SU-DHL-6 (cell line): ENCODE measurements at regions not wholly inside any gene's neighbourhood (a gene's known extent, or its start where the extent isn't known, plus 50 kb on each side); places are given as distances from the start of the nearest gene placed in this dataset.

Source experiments
- H2AFZ ChIP-seq: fragments of 200-600 bp; sonication (generic); 2 replicates; pipeline ENCODE4 v1.6.1; 2014; ENCODE audit warnings: low read depth, mild to moderate bottlenecking, moderate library complexity, mixed read lengths, antibody characterized with exemption, low read length; ENCODE audit not compliant: severe bottlenecking
- H3F3A ChIP-seq: fragments of 200-600 bp; shearing (Covaris generic); 2 replicates; pipeline ENCODE4 v1.6.0; 2016; ENCODE audit warnings: antibody characterized with exemption, mild to moderate bottlenecking; ENCODE audit not compliant: insufficient read depth
- H3K27ac ChIP-seq: fragments of 200-600 bp; sonication (generic); 2 replicates; pipeline ENCODE4 v1.5.1; 2016; ENCODE audit warnings: low read depth, mild to moderate bottlenecking, low read length, moderate library complexity, mixed read lengths
- H3K27me3 ChIP-seq: fragments of 200-600 bp; sonication (generic), shearing (Covaris generic); 2 replicates; pipeline ENCODE4 v1.6.0; 2014; ENCODE audit warnings: mild to moderate bottlenecking, low read length
- H3K36me3 ChIP-seq: fragments of 200-600 bp; sonication (generic); 2 replicates; pipeline ENCODE4 v1.6.1; 2014; ENCODE audit warnings: mild to moderate bottlenecking, low read length, mixed read lengths
- H3K4me2 ChIP-seq: fragments of 300-600, 200-600 bp; shearing (Covaris generic), sonication (generic); 2 replicates; pipeline ENCODE4 v1.6.0; 2014; ENCODE audit warnings: low read length, low read depth, mild to moderate bottlenecking; ENCODE audit not compliant: poor library complexity, severe bottlenecking
- H3K4me3 ChIP-seq: fragments of 200-600 bp; sonication (generic); 2 replicates; pipeline ENCODE4 v1.5.1; 2014; ENCODE audit warnings: antibody characterized with exemption, low read length, mild to moderate bottlenecking, mixed read lengths; ENCODE audit not compliant: insufficient read depth, poor library complexity, severe bottlenecking
- H3K79me2 ChIP-seq: fragments of 200-600 bp; sonication (generic); 2 replicates; pipeline ENCODE4 v1.6.1; 2014; ENCODE audit warnings: mild to moderate bottlenecking, low read length, moderate library complexity; ENCODE audit not compliant: insufficient read depth
- H3K9ac ChIP-seq: fragments of 200-600 bp; sonication (generic); 2 replicates; pipeline ENCODE4 v1.7.0; 2014; ENCODE audit warnings: mild to moderate bottlenecking, low read length
- H3K9me2 ChIP-seq: fragments of 200-600 bp; sonication (generic); replicated peaks from 2 replicates; pipeline ENCODE4 v1.6.1; 2014; ENCODE audit warnings: low read length; ENCODE audit not compliant: insufficient read depth
- H3K9me3 ChIP-seq: fragments of 200-600 bp; sonication (generic); 2 replicates; pipeline ENCODE4 v1.6.1; 2014; ENCODE audit warnings: low read length, mixed read lengths; ENCODE audit not compliant: insufficient read depth
- H4K20me1 ChIP-seq: fragments of 200-600 bp; sonication (generic); 2 replicates; pipeline ENCODE4 v1.6.1; 2014; ENCODE audit warnings: low read depth, mild to moderate bottlenecking, antibody characterized with exemption, low read length, moderate library complexity, mixed read lengths
- CTCF ChIP-seq: fragments of 200-600 bp; sonication (generic); IDR thresholded peaks from one replicate; pipeline ENCODE4 v1.5.1; 2017; ENCODE audit warnings: antibody characterized with exemption, mild to moderate bottlenecking, low read length, moderate library complexity; ENCODE audit not compliant: insufficient read depth, poor library complexity, severe bottlenecking
- EZH2phosphoT487 ChIP-seq: fragments of 200-600 bp; sonication (generic), shearing (Covaris generic); conservative IDR thresholded peaks from 2 replicates; pipeline ENCODE4 v1.6.1; 2018; ENCODE audit warnings: mild to moderate bottlenecking, antibody characterized with exemption, low read length, moderate library complexity, mixed read lengths

DNA sequence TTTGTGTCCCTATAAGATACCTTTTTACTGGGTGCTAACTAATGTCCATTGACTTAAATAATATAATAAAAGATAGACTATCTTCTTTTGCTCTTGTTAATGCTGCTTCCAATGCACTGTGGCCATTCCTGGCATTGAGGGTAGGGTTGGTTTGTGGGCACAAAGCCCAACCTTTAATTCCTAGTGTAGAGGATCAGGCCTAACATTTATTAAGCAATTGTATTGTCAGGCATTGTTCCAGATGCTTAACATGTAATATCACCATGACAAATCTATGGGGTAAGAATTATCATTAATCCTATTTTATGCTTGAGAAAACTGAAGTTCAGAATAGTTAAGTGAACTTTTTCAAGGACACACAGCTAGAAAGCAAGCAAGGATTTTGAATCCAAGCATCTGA lies 60.4 kb upstream of the GPBP1 start:
- no peak overlapping the region for H3K9ac ChIP-seq
- TF ChIP-seq CTCF (no peak), EZH2phosphoT487 (no peak)
- no peaks in the 10 kb centered on the region for H3K9me3 ChIP-seq
- no peak overlapping the region for H3K27ac ChIP-seq
- H3K9me2 ChIP-seq = no peaks in the 10 kb centered on the region
- H2AFZ ChIP-seq = no peak overlapping the region
- no peak overlapping the region for H3K4me3 ChIP-seq
- no peaks in the 10 kb centered on the region for H3K27me3 ChIP-seq
- no peaks in the 10 kb centered on the region for H3F3A ChIP-seq
- H3K36me3 ChIP-seq = no peaks in the 10 kb centered on the region
- no peaks in the 10 kb centered on the region for H4K20me1 ChIP-seq
- no peaks in the 10 kb centered on the region for H3K79me2 ChIP-seq
- no peak overlapping the region for H3K4me2 ChIP-seq

- no peak overlapping the region for H3K27ac ChIP-seq
- H4K20me1 ChIP-seq = no peaks in the 10 kb centered on the region
- no peak overlapping the region for H3K4me2 ChIP-seq
- no peaks in the 10 kb centered on the region for H3K27me3 ChIP-seq
- TF ChIP-seq EZH2phosphoT487 (no peak), CTCF (no peak)
- no peaks in the 10 kb centered on the region for H3K79me2 ChIP-seq
- no peaks in the 10 kb centered on the region for H3F3A ChIP-seq
- H3K9me2 ChIP-seq = no peaks in the 10 kb centered on the region
- no peak overlapping the region for H3K9ac ChIP-seq
- H3K36me3 ChIP-seq = no peaks in the 10 kb centered on the region
- no peaks in the 10 kb centered on the region for H3K9me3 ChIP-seq
- no peak overlapping the region for H3K4me3 ChIP-seq
- H2AFZ ChIP-seq = no peak overlapping the region
These were observed 56.3 kb upstream of the GPBP1 start for GRCh38 chr5:57117596-57117995.

DNA sequence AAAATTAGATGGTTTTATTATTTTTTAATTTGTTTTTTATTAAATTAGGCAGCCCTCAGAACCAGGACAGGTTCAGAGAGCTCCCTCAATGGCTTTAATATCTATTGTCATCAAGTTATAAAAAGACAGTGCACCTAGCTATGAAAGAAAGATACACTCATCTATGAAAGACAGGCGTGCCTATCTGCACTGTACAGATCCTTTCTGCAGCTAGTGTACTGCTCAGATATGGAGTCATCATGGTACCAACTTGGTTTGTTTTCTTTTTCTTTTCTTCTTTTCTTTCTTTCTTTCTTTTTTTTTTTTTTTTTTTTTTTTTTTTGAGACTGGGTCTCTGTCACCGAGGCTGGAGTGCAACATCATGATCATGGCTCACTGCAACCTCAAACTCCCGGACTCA lies 54.8 kb upstream of the GPBP1 start:
- H3K27ac ChIP-seq = no peak overlapping the region
- H3K9me3 ChIP-seq = no peaks in the 10 kb centered on the region
- no peak overlapping the region for H2AFZ ChIP-seq
- H3K79me2 ChIP-seq = no peaks in the 10 kb centered on the region
- H3K9ac ChIP-seq = no peak overlapping the region
- no peaks in the 10 kb centered on the region for H3K27me3 ChIP-seq
- H4K20me1 ChIP-seq = no peaks in the 10 kb centered on the region
- no peak for TF ChIP-seq CTCF
- TF ChIP-seq EZH2phosphoT487 = no peak
- no peaks in the 10 kb centered on the region for H3F3A ChIP-seq
- no peaks in the 10 kb centered on the region for H3K9me2 ChIP-seq
- H3K4me3 ChIP-seq = no peak overlapping the region
- H3K36me3 ChIP-seq = no peaks in the 10 kb centered on the region
- H3K4me2 ChIP-seq = no peak overlapping the region

GRCh38 chr5:57124014-57124413 lies 49.8 kb upstream of the GPBP1 start:
- TF ChIP-seq EZH2phosphoT487 (no peak), CTCF (no peak)
- Histone ChIP-seq H3F3A (no peaks in the 10 kb centered on the region), H3K4me3 (no peak overlapping the region), H3K27me3 (no peaks in the 10 kb centered on the region), H3K9me3 (no peaks in the 10 kb centered on the region), H4K20me1 (no peaks in the 10 kb centered on the region), H3K4me2 (no peak overlapping the region), H3K9me2 (no peaks in the 10 kb centered on the region), H2AFZ (no peak overlapping the region), H3K9ac (no peak overlapping the region), H3K79me2 (no peaks in the 10 kb centered on the region), H3K36me3 (no peaks in the 10 kb centered on the region), H3K27ac (no peak overlapping the region)
